SK-N-MC (cell line): ENCODE measurements at regions not wholly inside any gene's neighbourhood (a gene's known extent, or its start where the extent isn't known, plus 50 kb on each side); places are given as distances from the start of the nearest gene placed in this dataset.

Experiments
- EZH2 ChIP-seq: fragments of 200-600 bp; sonication (generic); IDR thresholded peaks from one replicate; pipeline ENCODE4 v1.6.1; 2017; ENCODE audit warnings: antibody characterized with exemption
- FOXP2 ChIP-seq: optimal IDR thresholded peaks from 2 replicates; pipeline ENCODE3; 2011; ENCODE audit warnings: mild to moderate bottlenecking, moderate library complexity; ENCODE audit not compliant: insufficient read depth; ENCODE audit errors: extremely low read length, control extremely low read depth
- POLR2AphosphoS5 ChIP-seq: IDR thresholded peaks from 2 replicates; pipeline ENCODE4 v1.6.1; 2012; ENCODE audit warnings: mild to moderate bottlenecking, low read depth, low read length, borderline replicate concordance

DNA sequence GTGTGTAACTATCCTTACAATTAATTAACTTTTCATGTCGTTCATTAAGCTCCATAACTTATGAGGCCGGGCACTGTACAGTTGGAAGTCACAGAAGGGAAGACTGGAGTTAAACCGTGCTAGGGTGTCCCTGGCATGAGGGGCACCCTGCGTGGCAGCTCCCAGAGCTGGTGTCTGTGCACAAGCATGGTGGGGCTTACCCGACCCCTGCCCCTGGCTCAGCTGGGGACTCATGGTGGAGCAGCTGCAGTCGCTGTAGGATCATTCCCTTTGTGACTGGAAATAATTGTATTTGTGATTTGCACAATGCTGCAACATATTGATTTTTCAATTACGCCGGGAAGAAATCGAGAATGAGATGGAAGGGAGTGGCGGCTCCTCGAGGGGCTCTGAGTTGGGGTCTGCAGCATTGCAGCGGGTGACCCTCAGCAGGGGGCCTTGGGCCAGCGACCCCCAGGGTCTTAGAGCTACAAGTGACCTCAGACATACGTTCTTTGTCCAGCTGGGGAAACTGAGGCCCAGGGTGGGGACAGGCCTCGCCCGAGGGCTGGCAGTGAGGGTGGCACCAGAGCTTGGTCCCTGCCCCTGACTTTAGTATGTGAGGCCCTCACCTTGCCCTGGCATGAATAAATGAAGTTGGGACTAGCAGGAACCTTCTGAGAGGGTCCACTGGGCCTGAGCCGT is 125.4 kb downstream of the KIF26A start:
- TF ChIP-seq EZH2 = no peak
- no peak for TF ChIP-seq POLR2AphosphoS5
- no peak for TF ChIP-seq FOXP2
